ENCODE measurements at regions not wholly inside any gene's neighbourhood (a gene's known extent, or its start where the extent isn't known, plus 50 kb on each side); places are given as distances from the start of the nearest gene placed in this dataset.

GRCh38 chr2:176985871-176986270 is 226.7 kb upstream of the HNRNPA3 start:
- no peak overlapping the region for H3K4me3 ChIP-seq (ENCODE audit: low read depth in 1 of 3, low read length in 3 of 3)
- no peaks in the 10 kb centered on the region for H3K4me1 ChIP-seq (ENCODE audit: control insufficient read depth in 4 of 4, insufficient read depth in 4 of 4, low read length in 3 of 4)
- 58% methylated on average over 2 of the region's 2 CpGs for WGBS
- TF ChIP-seq GABPA (IDR thresholded peaks at IDR 0.05 in 1 of 2, conservative IDR thresholded peaks at IDR 0.05 in 1 of 2) (no peak), RAD21 (IDR thresholded peaks at IDR 0.05) (no peak), EGR1 (IDR thresholded peaks at IDR 0.05; ENCODE audit: low read depth in 2 of 2) (no peak), ATF3 (IDR thresholded peaks at IDR 0.05) (no peak), FOXA1 (IDR thresholded peaks at IDR 0.05) (no peak), MAX (IDR thresholded peaks at IDR 0.05) (no peak), NR2F2 (IDR thresholded peaks at IDR 0.05) (no peak), HNF4A (conservative IDR thresholded peaks at IDR 0.05) (no peak), TAF1 (conservative IDR thresholded peaks at IDR 0.05) (no peak), ZBTB33 (IDR thresholded peaks at IDR 0.05) (no peak), REST (IDR thresholded peaks at IDR 0.05) (no peak), JUND (IDR thresholded peaks at IDR 0.05) (no peak), FOXA2 (IDR thresholded peaks at IDR 0.05) (no peak)
- no peak overlapping the region for H3K27ac ChIP-seq (ENCODE audit: low read depth in 1 of 2, low read length in 2 of 2)
- DNase-seq (ENCODE audit: low spot score): no peak
- H3K27me3 ChIP-seq (ENCODE audit: control insufficient read depth in 4 of 4, insufficient read depth in 4 of 4, low read length in 3 of 4): peaks cover 0 to 15% (median 2%) of the 10 kb centered on the region in 4 donors
- no peak overlapping the region for H3K9ac ChIP-seq (ENCODE audit: low read depth in 1 of 2, low read length in 2 of 2)
- H3K9me3 ChIP-seq (ENCODE audit: control insufficient read depth in 4 of 4, low read length in 3 of 4): no peaks in the 10 kb centered on the region
- no peaks in the 10 kb centered on the region for H3K36me3 ChIP-seq (ENCODE audit: control insufficient read depth in 4 of 4, insufficient read depth in 3 of 4, low read depth in 1 of 4, low read length in 3 of 4)

- Histone ChIP-seq H3K4me3 (ENCODE audit: low read depth in 1 of 3, low read length in 3 of 3) (no peak overlapping the region), H3K9ac (ENCODE audit: low read depth in 1 of 2, low read length in 2 of 2) (no peak overlapping the region), H3K9me3 (ENCODE audit: control insufficient read depth in 4 of 4, low read length in 3 of 4) (no peaks in the 10 kb centered on the region), H3K27ac (ENCODE audit: low read depth in 1 of 2, low read length in 2 of 2) (no peak overlapping the region), H3K4me1 (ENCODE audit: control insufficient read depth in 4 of 4, insufficient read depth in 4 of 4, low read length in 3 of 4) (no peaks in the 10 kb centered on the region), H3K36me3 (ENCODE audit: control insufficient read depth in 4 of 4, insufficient read depth in 3 of 4, low read depth in 1 of 4, low read length in 3 of 4) (no peaks in the 10 kb centered on the region), H3K27me3 (ENCODE audit: control insufficient read depth in 4 of 4, insufficient read depth in 4 of 4, low read length in 3 of 4) (peaks cover 0 to 15% (median 2%) of the 10 kb centered on the region in 4 donors)
- no peak for DNase-seq (ENCODE audit: low spot score)
- 87% methylated on average over 5 of the region's 5 CpGs for WGBS
- TF ChIP-seq RXRA (IDR thresholded peaks at IDR 0.05) (no peak), MAX (IDR thresholded peaks at IDR 0.05) (no peak), CTCF (IDR thresholded peaks at IDR 0.05; ENCODE audit: low read depth, low read length, missing input control) (no peak), YY1 (IDR thresholded peaks at IDR 0.05) (no peak), FOXA1 (IDR thresholded peaks at IDR 0.05) (no peak), GABPA (IDR thresholded peaks at IDR 0.05 in 1 of 2, conservative IDR thresholded peaks at IDR 0.05 in 1 of 2) (no peak)
Measured at GRCh38 chr2:176986487-176986886, 226.1 kb upstream of the HNRNPA3 start.
